ENCODE measurements at regions not wholly inside any gene's neighbourhood (a gene's known extent, or its start where the extent isn't known, plus 50 kb on each side); places are given as distances from the start of the nearest gene placed in this dataset.

DNA sequence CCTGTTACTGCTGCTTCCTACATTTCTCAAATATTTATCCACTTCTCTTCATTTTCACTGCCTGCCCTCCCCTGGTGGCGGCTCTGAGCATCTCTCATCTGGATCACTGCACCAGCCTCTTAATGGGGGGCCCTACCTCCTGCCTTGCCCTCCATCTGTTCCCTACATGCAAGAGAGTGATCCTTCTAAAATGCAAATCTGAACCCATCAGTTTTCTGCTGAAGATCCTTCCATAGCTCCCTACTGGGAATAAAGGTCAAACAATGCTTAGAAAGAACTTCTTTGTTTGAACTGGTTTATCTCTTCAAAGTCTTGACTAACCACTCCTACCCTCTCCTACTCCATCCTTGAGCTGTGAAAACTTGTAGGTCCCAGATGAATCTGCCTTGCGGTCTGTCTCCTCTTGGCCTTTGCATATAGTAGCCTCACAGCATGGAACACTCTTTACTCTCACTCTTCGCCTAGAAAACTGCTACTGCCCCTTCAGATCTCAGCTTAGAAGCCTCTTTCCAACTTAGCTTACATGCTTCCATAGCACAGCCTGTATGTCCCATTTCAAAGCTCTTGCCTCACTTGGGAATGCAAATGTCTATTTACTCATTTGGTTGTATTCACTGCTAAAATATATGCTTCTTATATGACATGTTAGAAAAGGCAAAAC, 119.3 kb downstream of the QRSL1 start:
- TF ChIP-seq GATA2 (IDR thresholded peaks at IDR 0.05; ENCODE audit: low read depth, low read length) (no peak), GATA3 (IDR thresholded peaks at IDR 0.05; ENCODE audit: low read depth, low read length) (no peak)

Measured in SH-SY5Y (cell line).